ENCODE measurements at regions not wholly inside any gene's neighbourhood (a gene's known extent, or its start where the extent isn't known, plus 50 kb on each side); places are given as distances from the start of the nearest gene placed in this dataset.

DNA sequence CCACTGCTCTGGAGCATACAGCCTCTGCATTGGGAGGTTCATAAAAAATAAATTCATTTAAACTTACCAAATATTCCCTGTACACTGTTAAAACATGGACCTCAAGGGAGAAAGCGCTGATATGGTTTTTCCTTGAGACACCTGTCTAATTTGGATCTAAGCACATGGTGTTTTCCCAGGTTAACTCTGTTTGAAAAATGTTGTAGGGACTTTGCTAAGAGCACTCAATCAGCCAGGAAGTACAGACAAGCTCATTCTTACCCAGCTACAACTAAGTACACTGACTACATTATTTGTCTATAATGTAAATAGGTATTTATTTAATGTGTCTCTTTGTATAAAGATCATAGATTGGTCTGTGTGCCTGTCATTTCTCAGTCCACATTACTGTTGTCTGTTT, 61.8 kb upstream of the BCAR3 start:
- TF ChIP-seq, protein P1, sequence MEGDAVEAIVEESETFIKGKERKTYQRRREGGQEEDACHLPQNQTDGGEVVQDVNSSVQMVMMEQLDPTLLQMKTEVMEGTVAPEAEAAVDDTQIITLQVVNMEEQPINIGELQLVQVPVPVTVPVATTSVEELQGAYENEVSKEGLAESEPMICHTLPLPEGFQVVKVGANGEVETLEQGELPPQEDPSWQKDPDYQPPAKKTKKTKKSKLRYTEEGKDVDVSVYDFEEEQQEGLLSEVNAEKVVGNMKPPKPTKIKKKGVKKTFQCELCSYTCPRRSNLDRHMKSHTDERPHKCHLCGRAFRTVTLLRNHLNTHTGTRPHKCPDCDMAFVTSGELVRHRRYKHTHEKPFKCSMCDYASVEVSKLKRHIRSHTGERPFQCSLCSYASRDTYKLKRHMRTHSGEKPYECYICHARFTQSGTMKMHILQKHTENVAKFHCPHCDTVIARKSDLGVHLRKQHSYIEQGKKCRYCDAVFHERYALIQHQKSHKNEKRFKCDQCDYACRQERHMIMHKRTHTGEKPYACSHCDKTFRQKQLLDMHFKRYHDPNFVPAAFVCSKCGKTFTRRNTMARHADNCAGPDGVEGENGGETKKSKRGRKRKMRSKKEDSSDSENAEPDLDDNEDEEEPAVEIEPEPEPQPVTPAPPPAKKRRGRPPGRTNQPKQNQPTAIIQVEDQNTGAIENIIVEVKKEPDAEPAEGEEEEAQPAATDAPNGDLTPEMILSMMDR (IDR thresholded peaks at IDR 0.05; ENCODE audit: control extremely low read depth, extremely low read depth): no peak
- ATAC-seq (ENCODE audit: insufficient read depth, low FRiP score) (no peak), DNase-seq (no peak)
- Histone ChIP-seq H3K4me1 (ENCODE audit: control insufficient read depth in 5 of 5, insufficient read depth in 5 of 5, low read length in 5 of 5) (peaks cover 0 to 13% (median 4%) of the 10 kb centered on the region in 5 donors), H3K4me3 (no peak overlapping the region), H3K27ac (ENCODE audit: low read depth in 1 of 2, low read length in 1 of 2) (no peak overlapping the region), H3K9ac (ENCODE audit: insufficient read depth in 1 of 2, low read length in 2 of 2) (no peak overlapping the region), H3K27me3 (ENCODE audit: control insufficient read depth in 3 of 3, insufficient read depth in 3 of 3, low read length in 2 of 3) (no peaks in the 10 kb centered on the region), H3K36me3 (ENCODE audit: control insufficient read depth in 4 of 4, insufficient read depth in 4 of 4, low read length in 4 of 4) (no peaks in the 10 kb centered on the region), H3K9me3 (ENCODE audit: control insufficient read depth in 4 of 4, insufficient read depth in 3 of 4, low read length in 3 of 4) (peaks cover 0 to 5% (median 1%) of the 10 kb centered on the region in 4 donors)
- WGBS, 2 donors: 87 to 97% methylated on average over 1 of the region's 1 CpG

GRCh38 chr1:93740601-93741031, 59.0 kb upstream of the BCAR3 start:
- no peaks in the 10 kb centered on the region for H3K9me3 ChIP-seq (ENCODE audit: control insufficient read depth in 4 of 4, insufficient read depth in 3 of 4, low read length in 3 of 4)
- H3K4me3 ChIP-seq: no peak overlapping the region
- WGBS, 2 donors: 54 to 73% methylated on average over 12 of the region's 12 CpGs
- H3K27me3 ChIP-seq (ENCODE audit: control insufficient read depth in 3 of 3, insufficient read depth in 3 of 3, low read length in 2 of 3): no peaks in the 10 kb centered on the region
- peaks cover 0 to 13% (median 4%) of the 10 kb centered on the region in 5 donors for H3K4me1 ChIP-seq (ENCODE audit: control insufficient read depth in 5 of 5, insufficient read depth in 5 of 5, low read length in 5 of 5)
- TF ChIP-seq, protein P1 (IDR thresholded peaks at IDR 0.05; ENCODE audit: control extremely low read depth, extremely low read depth): no peak
- H3K36me3 ChIP-seq (ENCODE audit: control insufficient read depth in 4 of 4, insufficient read depth in 4 of 4, low read length in 4 of 4): no peaks in the 10 kb centered on the region
- H3K27ac ChIP-seq (ENCODE audit: low read depth in 1 of 2, low read length in 1 of 2): no peak overlapping the region
- peak; percentile 72 to 88 (median 82) for DNase-seq
- ATAC-seq (ENCODE audit: insufficient read depth, low FRiP score): peak; percentile 15
- H3K9ac ChIP-seq (ENCODE audit: insufficient read depth in 1 of 2, low read length in 2 of 2): no peak overlapping the region

- TF ChIP-seq, protein P1 (IDR thresholded peaks at IDR 0.05; ENCODE audit: control extremely low read depth, extremely low read depth): no peak
Measured at GRCh38 chr1:93740157-93740556, 58.5 kb upstream of the BCAR3 start.

GRCh38 chr1:93739472-93739871, 57.8 kb upstream of the BCAR3 start:
- Histone ChIP-seq H3K27me3 (ENCODE audit: control insufficient read depth in 3 of 3, insufficient read depth in 3 of 3, low read length in 2 of 3) (no peaks in the 10 kb centered on the region), H3K4me3 (no peak overlapping the region), H3K9me3 (ENCODE audit: control insufficient read depth in 4 of 4, insufficient read depth in 3 of 4, low read length in 3 of 4) (no peaks in the 10 kb centered on the region), H3K36me3 (ENCODE audit: control insufficient read depth in 4 of 4, insufficient read depth in 4 of 4, low read length in 4 of 4) (no peaks in the 10 kb centered on the region), H3K4me1 (ENCODE audit: control insufficient read depth in 5 of 5, insufficient read depth in 5 of 5, low read length in 5 of 5) (peaks cover 0 to 13% (median 4%) of the 10 kb centered on the region in 5 donors), H3K27ac (ENCODE audit: low read depth in 1 of 2, low read length in 1 of 2) (no peak overlapping the region), H3K9ac (ENCODE audit: insufficient read depth in 1 of 2, low read length in 2 of 2) (no peak overlapping the region)
- ATAC-seq (ENCODE audit: insufficient read depth, low FRiP score) (no peak), DNase-seq (no peak)
- TF ChIP-seq, protein P1 (IDR thresholded peaks at IDR 0.05; ENCODE audit: control extremely low read depth, extremely low read depth): no peak
- 96% methylated on average over 5 of the region's 5 CpGs for WGBS, 2 donors

More at GRCh38 chr1:93740157-93740556, 58.5 kb upstream of the BCAR3 start:
- ATAC-seq (ENCODE audit: insufficient read depth, low FRiP score) (no peak), DNase-seq (no peak)
- Histone ChIP-seq H3K27ac (ENCODE audit: low read depth in 1 of 2, low read length in 1 of 2) (peak overlapping the region in 1 of 2 donors; percentile 9), H3K9ac (ENCODE audit: insufficient read depth in 1 of 2, low read length in 2 of 2) (no peak overlapping the region), H3K4me3 (no peak overlapping the region), H3K27me3 (ENCODE audit: control insufficient read depth in 3 of 3, insufficient read depth in 3 of 3, low read length in 2 of 3) (no peaks in the 10 kb centered on the region), H3K36me3 (ENCODE audit: control insufficient read depth in 4 of 4, insufficient read depth in 4 of 4, low read length in 4 of 4) (no peaks in the 10 kb centered on the region), H3K9me3 (ENCODE audit: control insufficient read depth in 4 of 4, insufficient read depth in 3 of 4, low read length in 3 of 4) (no peaks in the 10 kb centered on the region), H3K4me1 (ENCODE audit: control insufficient read depth in 5 of 5, insufficient read depth in 5 of 5, low read length in 5 of 5) (peaks cover 0 to 13% (median 4%) of the 10 kb centered on the region in 5 donors)
- 88 to 94% methylated on average over 3 of the region's 3 CpGs for WGBS, 2 donors

Measured in lung (tissue), 11 donors.